GM12878 (cell line): ENCODE measurements at regions not wholly inside any gene's neighbourhood (a gene's known extent, or its start where the extent isn't known, plus 50 kb on each side); places are given as distances from the start of the nearest gene placed in this dataset.

Experiments used
- ATAC-seq: fragments of 200-7000 bp; cut with Tn5 transposase; 3 replicates; pipeline ENCODE4 v1.9.1; 2020; ENCODE audit warnings: mild to moderate bottlenecking, moderate library complexity
- BruUV-seq: library from RNA; stranded (reverse); fragments of 400-500 nt; replicated peaks from 2 replicates; lab custom pipeline; 2021; lab: Mats Ljungman, UMichigan
- CTCF ChIA-PET: fragments of 300-600 bp; sonication (Branson Sonifier 250); formaldehyde crosslinking; extraction: SDS; loops from one replicate; lab custom pipeline; 2021; ENCODE audit warnings: inconsistent platforms; lab: Yijun Ruan, JAX
- POLR2A ChIA-PET: fragments of 350-600 bp; formaldehyde crosslinking; extraction: SDS; loops from one replicate; lab custom pipeline; 2021; ENCODE audit warnings: inconsistent platforms; lab: Charles Lee
- RAD21 ChIA-PET: fragments of 300-600 bp; sonication (Branson Sonifier 250); formaldehyde crosslinking; loops from one replicate; lab custom pipeline; 2023; ENCODE audit warnings: antibody characterized with exemption; ENCODE audit not compliant: unreplicated experiment; lab: Charles Lee
- SMC1A ChIA-PET: fragments of 300-600 bp; sonication (Branson Sonifier 250); formaldehyde crosslinking; loops from one replicate; lab custom pipeline; 2023; ENCODE audit not compliant: unreplicated experiment, uncharacterized antibody; lab: Charles Lee
- DNase-seq: peaks from one replicate; pipeline ENCODE4 v3.0.0-alpha.2; 2011; ENCODE audit warnings: low read depth, low spot score
- FAIRE-seq: peaks from 3 replicates; lab custom pipeline; 2011; peaks lifted over from hg19 to GRCh38; lab: Jason Lieb, UNC
- H2AFZ ChIP-seq: 2 replicates; pipeline ENCODE4 v1.6.0; 2011; ENCODE audit warnings: low read depth, low read length, control low read depth; ENCODE audit not compliant: control insufficient read depth
- H3K27ac ChIP-seq: 2 replicates; pipeline ENCODE4 v1.5.1; 2011; ENCODE audit warnings: control low read depth; ENCODE audit not compliant: control insufficient read depth, insufficient read depth
- H3K27me3 ChIP-seq, 2 experiments: replicated peaks in 1 of 2; 2 replicates each; pipeline versions ENCODE4 v1.6.0 to v1.6.1; 2011; ENCODE audit warnings: low read length in 1 of 2; ENCODE audit not compliant: control insufficient read depth in 2 of 2, insufficient read depth in 2 of 2
- H3K36me3 ChIP-seq, 2 experiments: 2 replicates each; pipeline ENCODE4 v1.5.1; 2011; ENCODE audit warnings: low read length in 1 of 2; ENCODE audit not compliant: control insufficient read depth in 2 of 2, insufficient read depth in 2 of 2
- H3K4me1 ChIP-seq: 2 replicates; pipeline ENCODE4 v1.6.1; 2011; ENCODE audit warnings: mild to moderate bottlenecking, low read length, moderate library complexity, mixed read lengths; ENCODE audit not compliant: control insufficient read depth, insufficient read depth
- H3K4me2 ChIP-seq: 2 replicates; pipeline ENCODE4 v1.6.0; 2011; ENCODE audit warnings: control low read depth; ENCODE audit not compliant: control insufficient read depth, insufficient read depth
- H3K4me3 ChIP-seq: fragments of 200-600 bp; sonication (generic); 2 replicates; pipeline ENCODE4 v1.5.1; 2016
- H3K79me2 ChIP-seq: 2 replicates; pipeline ENCODE4 v1.6.0; 2011; ENCODE audit warnings: low read length; ENCODE audit not compliant: control insufficient read depth, insufficient read depth
- H3K9ac ChIP-seq: 2 replicates; pipeline ENCODE4 v1.8.0; 2011; ENCODE audit warnings: low read length, control low read depth, mixed read lengths; ENCODE audit not compliant: control insufficient read depth, insufficient read depth
- H3K9me3 ChIP-seq: replicated peaks from 3 replicates; pipeline ENCODE4 v1.5.1; 2011; ENCODE audit warnings: mild to moderate bottlenecking, low read length; ENCODE audit not compliant: control insufficient read depth, insufficient read depth
- H4K20me1 ChIP-seq: 2 replicates; pipeline ENCODE4 v1.6.0; 2011; ENCODE audit not compliant: control insufficient read depth, insufficient read depth
- CBX3 ChIP-seq: fragments of 200-600 bp; sonication (generic); IDR thresholded peaks from 2 replicates; pipeline ENCODE4 v1.6.1; 2016; ENCODE audit warnings: low read depth, borderline replicate concordance
- FOXK2 ChIP-seq: fragments of 450-650 bp; IDR thresholded peaks from 2 replicates; pipeline ENCODE4 v1.6.1; 2017; ENCODE audit warnings: mild to moderate bottlenecking, moderate library complexity
- JUNB ChIP-seq: IDR thresholded peaks from 2 replicates; pipeline ENCODE4 v1.6.1; 2016; ENCODE audit warnings: antibody characterized with exemption, mild to moderate bottlenecking
- MAX ChIP-seq: IDR thresholded peaks from 2 replicates; pipeline ENCODE4 v1.6.1; 2012; ENCODE audit warnings: low read depth, low read length, improper control_type of control experiment
- MTA2 ChIP-seq: fragments of 450-650 bp; IDR thresholded peaks from 2 replicates; pipeline ENCODE4 v1.6.1; 2016; ENCODE audit warnings: low read depth, mild to moderate bottlenecking, moderate library complexity
- PKNOX1 ChIP-seq: fragments of 450-650 bp; IDR thresholded peaks from 2 replicates; pipeline ENCODE4 v1.6.1; 2016; ENCODE audit warnings: mild to moderate bottlenecking
- POLR2A ChIP-seq: IDR thresholded peaks from 2 replicates; pipeline ENCODE4 v1.6.1; 2011; ENCODE audit warnings: low read depth, mild to moderate bottlenecking, low read length
- STAT1 ChIP-seq: fragments of 450-650 bp; conservative IDR thresholded peaks from 2 replicates; pipeline ENCODE4 v1.6.1; 2014; ENCODE audit warnings: antibody characterized with exemption, mild to moderate bottlenecking
- USF1 ChIP-seq: IDR thresholded peaks from 2 replicates; pipeline ENCODE4 v1.6.1; 2011; ENCODE audit warnings: borderline replicate concordance, low read depth, mild to moderate bottlenecking, moderate library complexity, mixed read lengths, low read length; ENCODE audit not compliant: insufficient read depth; ENCODE audit errors: extremely low read length
- ZBTB40 ChIP-seq: fragments of 450-650 bp; IDR thresholded peaks from 2 replicates; pipeline ENCODE4 v1.6.1; 2016; ENCODE audit warnings: mild to moderate bottlenecking, moderate library complexity, borderline replicate concordance
- ZNF207 ChIP-seq: fragments of 450-650 bp; IDR thresholded peaks from 2 replicates; pipeline ENCODE4 v1.6.1; 2014; ENCODE audit warnings: antibody characterized with exemption, mild to moderate bottlenecking, borderline replicate concordance
- WGBS: methylation state at CpG from one replicate; pipeline ENCODE4 v1.1.6; 2016; ENCODE audit warnings: low lambda C conversion rate; ENCODE audit not compliant: insufficient replicate concordance, insufficient coverage; ENCODE audit errors: missing lambda C conversion rate; 5-methylcytosine and 5-hydroxymethylcytosine counted together
- in situ Hi-C: fragments of 300-500 bp; cut with MboI; formaldehyde crosslinking; loops from 9 replicates; pipeline ENCODE4 v1.14.3; 2018; ENCODE audit warnings: mixed read lengths
- intact Hi-C: fragments of 100-400 bp; cut with micrococcal nuclease; formaldehyde crosslinking; loops from one replicate; pipeline ENCODE4 v1.14.2; 2022; ENCODE audit not compliant: unreplicated experiment

- Histone ChIP-seq H3K9ac (no peak overlapping the region), H3K4me2 (no peak overlapping the region), H3K4me1 (no peaks in the 10 kb centered on the region), H3K36me3 (no peaks in the 10 kb centered on the region), H4K20me1 (no peaks in the 10 kb centered on the region), H3K27ac (no peak overlapping the region), H3K27me3 (no peaks in the 10 kb centered on the region), H3K79me2 (no peaks in the 10 kb centered on the region), H2AFZ (no peak overlapping the region), H3K4me3 (no peak overlapping the region), H3K9me3 (no peaks in the 10 kb centered on the region)
- SMC1A ChIA-PET = interaction anchor here (1.7 kb wide), 1 partner anchor 219 kb away, joined by 8 read pairs; no protein-coding TSS in a partner anchor
- WGBS = 39% methylated on average over 8 of the region's 8 CpGs
- ATAC-seq = no peak; the same call in 1 of the 3 replicates
- RAD21 ChIA-PET = interaction anchor here (0.8 to 2.1 kb wide), 2 partner anchors 219 to 225 kb away, joined by 3 to 14 read pairs; no protein-coding TSS in a partner anchor
- CTCF ChIA-PET = interaction anchor here (0.6 to 5.6 kb wide), 4 partner anchors 17 to 1067 kb away, joined by 3 to 102 read pairs (median 5); no protein-coding TSS in a partner anchor
- no TSS peak for BruUV-seq
- no peak for FAIRE-seq
- TF ChIP-seq FOXK2 (no peak), ZNF207 (no peak), USF1 (no peak), MAX (no peak), PKNOX1 (no peak), MTA2 (no peak), STAT1 (no peak), CBX3 (no peak), ZBTB40 (no peak), JUNB (no peak), POLR2A (no peak)
- in situ Hi-C loops (loop anchor here (10.0 kb wide), 1 partner anchor 1084 kb away; no protein-coding TSS in a partner anchor), intact Hi-C loops (loop anchor here (5.0 to 10.0 kb wide), 2 partner anchors 904 to 1067 kb away; no protein-coding TSS in a partner anchor)
- DNase-seq = no peak
- POLR2A ChIA-PET = no interaction called here
These were observed 68.1 kb upstream of the TANC1 start for GRCh38 chr2:158900345-158900744.
